ENCODE measurements at regions not wholly inside any gene's neighbourhood (a gene's known extent, or its start where the extent isn't known, plus 50 kb on each side); places are given as distances from the start of the nearest gene placed in this dataset.

GRCh38 chr4:23120374-23120773, 427.6 kb downstream of the GBA3 start:
- Mint-ChIP-seq H3K36me3 (ENCODE audit: unreplicated experiment) (no peaks in the 10 kb centered on the region), H3K4me3 (ENCODE audit: unreplicated experiment) (no peak overlapping the region), H3K27ac (ENCODE audit: unreplicated experiment) (no peak overlapping the region), H3K27me3 (ENCODE audit: unreplicated experiment) (no peaks in the 10 kb centered on the region), H3K9me3 (ENCODE audit: unreplicated experiment) (no peaks in the 10 kb centered on the region), H3K4me1 (ENCODE audit: low read depth, unreplicated experiment) (no peaks in the 10 kb centered on the region)
- TF ChIP-seq, protein P1, sequence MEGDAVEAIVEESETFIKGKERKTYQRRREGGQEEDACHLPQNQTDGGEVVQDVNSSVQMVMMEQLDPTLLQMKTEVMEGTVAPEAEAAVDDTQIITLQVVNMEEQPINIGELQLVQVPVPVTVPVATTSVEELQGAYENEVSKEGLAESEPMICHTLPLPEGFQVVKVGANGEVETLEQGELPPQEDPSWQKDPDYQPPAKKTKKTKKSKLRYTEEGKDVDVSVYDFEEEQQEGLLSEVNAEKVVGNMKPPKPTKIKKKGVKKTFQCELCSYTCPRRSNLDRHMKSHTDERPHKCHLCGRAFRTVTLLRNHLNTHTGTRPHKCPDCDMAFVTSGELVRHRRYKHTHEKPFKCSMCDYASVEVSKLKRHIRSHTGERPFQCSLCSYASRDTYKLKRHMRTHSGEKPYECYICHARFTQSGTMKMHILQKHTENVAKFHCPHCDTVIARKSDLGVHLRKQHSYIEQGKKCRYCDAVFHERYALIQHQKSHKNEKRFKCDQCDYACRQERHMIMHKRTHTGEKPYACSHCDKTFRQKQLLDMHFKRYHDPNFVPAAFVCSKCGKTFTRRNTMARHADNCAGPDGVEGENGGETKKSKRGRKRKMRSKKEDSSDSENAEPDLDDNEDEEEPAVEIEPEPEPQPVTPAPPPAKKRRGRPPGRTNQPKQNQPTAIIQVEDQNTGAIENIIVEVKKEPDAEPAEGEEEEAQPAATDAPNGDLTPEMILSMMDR (IDR thresholded peaks at IDR 0.05; ENCODE audit: partially characterized antibody, unreplicated experiment): no peak
- no peak for DNase-seq

DNA sequence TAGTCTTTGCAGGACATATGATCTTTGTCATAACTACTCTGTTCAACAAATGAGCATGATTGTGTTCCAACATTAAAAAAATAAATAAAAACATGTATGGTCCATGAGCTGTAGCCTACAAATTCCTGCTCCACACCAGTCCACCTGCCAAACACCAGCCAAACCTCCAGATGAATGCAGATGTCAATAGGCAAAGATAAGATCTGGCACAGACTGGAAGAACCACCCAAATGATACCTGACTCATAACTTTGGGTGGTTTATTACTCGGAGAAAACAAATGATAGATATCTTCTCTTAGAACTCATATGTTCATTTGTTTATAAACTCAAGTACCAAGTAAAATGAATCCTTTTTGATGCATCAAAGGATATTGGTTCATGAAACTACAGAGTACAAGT, 425.1 kb downstream of the GBA3 start:
- no peaks in the 10 kb centered on the region for H3K27me3 Mint-ChIP-seq (ENCODE audit: unreplicated experiment)
- no peak overlapping the region for H3K27ac Mint-ChIP-seq (ENCODE audit: unreplicated experiment)
- H3K4me1 Mint-ChIP-seq (ENCODE audit: low read depth, unreplicated experiment): peaks cover 9% of the 10 kb centered on the region

DNA sequence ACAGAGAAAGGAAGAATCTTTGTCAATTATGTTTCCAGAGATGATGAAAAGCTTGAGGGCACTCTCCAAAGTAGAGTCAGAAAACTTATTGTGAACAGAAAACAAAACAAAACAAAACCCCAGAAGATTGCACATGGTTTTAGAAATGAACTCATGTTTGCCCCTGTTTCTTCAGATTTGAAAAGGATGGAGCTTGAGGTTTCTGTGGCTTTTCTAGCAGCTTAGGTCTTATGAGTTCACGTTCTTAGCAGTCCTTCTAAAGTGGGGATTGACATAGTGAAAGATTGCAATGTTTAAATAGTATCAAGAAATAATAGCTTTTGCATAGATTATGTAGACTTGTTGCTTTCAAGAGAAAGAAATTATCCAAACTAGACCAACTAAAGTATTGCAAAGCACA, 421.8 kb downstream of the GBA3 start:
- TF ChIP-seq, protein P1 (IDR thresholded peaks at IDR 0.05; ENCODE audit: partially characterized antibody, unreplicated experiment): no peak
- Mint-ChIP-seq H3K9me3 (ENCODE audit: unreplicated experiment) (no peaks in the 10 kb centered on the region), H3K4me1 (ENCODE audit: low read depth, unreplicated experiment) (peaks cover 9% of the 10 kb centered on the region), H3K27me3 (ENCODE audit: unreplicated experiment) (no peaks in the 10 kb centered on the region), H3K4me3 (ENCODE audit: unreplicated experiment) (no peak overlapping the region), H3K27ac (ENCODE audit: unreplicated experiment) (no peak overlapping the region), H3K36me3 (ENCODE audit: unreplicated experiment) (no peaks in the 10 kb centered on the region)
- no peak for DNase-seq

More for the DNA sequence above, 425.1 kb downstream of the GBA3 start:
- TF ChIP-seq, protein P1 (IDR thresholded peaks at IDR 0.05; ENCODE audit: partially characterized antibody, unreplicated experiment): no peak
- Mint-ChIP-seq H3K4me3 (ENCODE audit: unreplicated experiment) (no peak overlapping the region), H3K36me3 (ENCODE audit: unreplicated experiment) (no peaks in the 10 kb centered on the region), H3K9me3 (ENCODE audit: unreplicated experiment) (no peaks in the 10 kb centered on the region)
- DNase-seq: no peak

DNA sequence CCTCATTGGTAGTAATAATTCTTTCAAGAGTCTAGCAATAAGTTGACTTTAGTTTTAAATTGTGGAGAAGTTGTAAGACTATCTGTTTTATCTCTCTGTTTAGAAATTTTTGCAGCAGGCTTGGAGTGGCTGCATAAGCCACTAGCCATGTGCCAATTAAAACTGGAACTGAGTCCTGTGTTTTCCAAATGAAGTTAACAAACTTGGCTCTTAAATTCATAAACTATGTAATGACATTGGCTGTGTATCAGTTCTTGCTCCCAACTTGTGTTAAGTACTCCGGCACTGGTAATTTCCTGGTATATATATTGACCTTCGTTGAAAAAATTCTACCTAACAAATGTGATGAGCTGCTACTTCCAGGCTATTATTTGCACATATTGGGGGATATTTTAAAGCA, 420.4 kb downstream of the GBA3 start:
- TF ChIP-seq, protein P1 (IDR thresholded peaks at IDR 0.05; ENCODE audit: partially characterized antibody, unreplicated experiment): no peak
- DNase-seq: no peak
- no peak overlapping the region for H3K27ac Mint-ChIP-seq (ENCODE audit: unreplicated experiment)
- H3K4me3 Mint-ChIP-seq (ENCODE audit: unreplicated experiment): no peak overlapping the region
- H3K9me3 Mint-ChIP-seq (ENCODE audit: unreplicated experiment): no peaks in the 10 kb centered on the region
- H3K27me3 Mint-ChIP-seq (ENCODE audit: unreplicated experiment): no peaks in the 10 kb centered on the region
- H3K36me3 Mint-ChIP-seq (ENCODE audit: unreplicated experiment): no peaks in the 10 kb centered on the region
- H3K4me1 Mint-ChIP-seq (ENCODE audit: low read depth, unreplicated experiment): peaks cover 9% of the 10 kb centered on the region

GRCh38 chr4:23106516-23106915, 413.8 kb downstream of the GBA3 start:
- no peak overlapping the region for H3K27ac Mint-ChIP-seq (ENCODE audit: unreplicated experiment)
- TF ChIP-seq, protein P1 (IDR thresholded peaks at IDR 0.05; ENCODE audit: partially characterized antibody, unreplicated experiment): no peak
- peaks cover 2% of the 10 kb centered on the region for H3K27me3 Mint-ChIP-seq (ENCODE audit: unreplicated experiment)
- H3K9me3 Mint-ChIP-seq (ENCODE audit: unreplicated experiment): no peaks in the 10 kb centered on the region
- DNase-seq: no peak
- H3K36me3 Mint-ChIP-seq (ENCODE audit: unreplicated experiment): no peaks in the 10 kb centered on the region
- H3K4me1 Mint-ChIP-seq (ENCODE audit: low read depth, unreplicated experiment): no peaks in the 10 kb centered on the region
- H3K4me3 Mint-ChIP-seq (ENCODE audit: unreplicated experiment): no peak overlapping the region
